ENCODE measurements at regions not wholly inside any gene's neighbourhood (a gene's known extent, or its start where the extent isn't known, plus 50 kb on each side); places are given as distances from the start of the nearest gene placed in this dataset.

GRCh38 chr13:80284290-80284689 is 56.6 kb downstream of the SPRY2 start:
- DNase-seq (ENCODE audit: low read depth, low spot score) = no peak

GRCh38 chr13:80278706-80279105 is 62.2 kb downstream of the SPRY2 start:
- DNase-seq (ENCODE audit: low read depth, low spot score) = no peak

GRCh38 chr13:80276371-80277289 is 64.3 kb downstream of the SPRY2 start:
- DNase-seq (ENCODE audit: low read depth, low spot score) = no peak

GRCh38 chr13:80274643-80275042 is 66.3 kb downstream of the SPRY2 start:
- DNase-seq (ENCODE audit: low read depth, low spot score) = no peak

GRCh38 chr13:80273718-80274117 is 67.2 kb downstream of the SPRY2 start:
- DNase-seq (ENCODE audit: low read depth, low spot score) = no peak

- no peak for DNase-seq (ENCODE audit: low read depth, low spot score)
Observed at GRCh38 chr13:80265348-80265747, 75.6 kb downstream of the SPRY2 start.

- DNase-seq (ENCODE audit: low read depth, low spot score) = no peak
Observed at GRCh38 chr13:80263745-80264513, 77.0 kb downstream of the SPRY2 start.

- DNase-seq (ENCODE audit: low read depth, low spot score) = no peak
Observed at GRCh38 chr13:80262051-80262695, 78.8 kb downstream of the SPRY2 start.

- DNase-seq (ENCODE audit: low read depth, low spot score) = no peak
Observed at GRCh38 chr13:80259159-80259558, 81.8 kb downstream of the SPRY2 start.

GRCh38 chr13:80256352-80256932 is 84.5 kb downstream of the SPRY2 start:
- DNase-seq (ENCODE audit: low read depth, low spot score) = no peak

- no peak for DNase-seq (ENCODE audit: low read depth, low spot score)
Observed at GRCh38 chr13:80255946-80256345, 85.0 kb downstream of the SPRY2 start.

GRCh38 chr13:80251403-80251802 is 89.5 kb downstream of the SPRY2 start:
- peak; percentile 43 for DNase-seq (ENCODE audit: low read depth, low spot score)

- no peak for DNase-seq (ENCODE audit: low read depth, low spot score)
Observed at GRCh38 chr13:80250213-80250810, 90.6 kb downstream of the SPRY2 start.

GRCh38 chr13:80249516-80250212 is 91.3 kb downstream of the SPRY2 start:
- DNase-seq (ENCODE audit: low read depth, low spot score) = no peak

- no peak for DNase-seq (ENCODE audit: low read depth, low spot score)
Observed at GRCh38 chr13:80245162-80245733, 95.7 kb downstream of the SPRY2 start.

GRCh38 chr13:80244574-80244973 is 96.4 kb downstream of the SPRY2 start:
- no peak for DNase-seq (ENCODE audit: low read depth, low spot score)

- no peak for DNase-seq (ENCODE audit: low read depth, low spot score)
Observed at GRCh38 chr13:80242728-80243427, 98.0 kb downstream of the SPRY2 start.

- no peak for DNase-seq (ENCODE audit: low read depth, low spot score)
Observed at GRCh38 chr13:80239571-80240255, 101.2 kb downstream of the SPRY2 start.

GRCh38 chr13:80239116-80239515 is 101.8 kb downstream of the SPRY2 start:
- no peak for DNase-seq (ENCODE audit: low read depth, low spot score)

Measured in brain pericyte (primary cell).